ENCODE measurements at regions not wholly inside any gene's neighbourhood (a gene's known extent, or its start where the extent isn't known, plus 50 kb on each side); places are given as distances from the start of the nearest gene placed in this dataset.

DNA sequence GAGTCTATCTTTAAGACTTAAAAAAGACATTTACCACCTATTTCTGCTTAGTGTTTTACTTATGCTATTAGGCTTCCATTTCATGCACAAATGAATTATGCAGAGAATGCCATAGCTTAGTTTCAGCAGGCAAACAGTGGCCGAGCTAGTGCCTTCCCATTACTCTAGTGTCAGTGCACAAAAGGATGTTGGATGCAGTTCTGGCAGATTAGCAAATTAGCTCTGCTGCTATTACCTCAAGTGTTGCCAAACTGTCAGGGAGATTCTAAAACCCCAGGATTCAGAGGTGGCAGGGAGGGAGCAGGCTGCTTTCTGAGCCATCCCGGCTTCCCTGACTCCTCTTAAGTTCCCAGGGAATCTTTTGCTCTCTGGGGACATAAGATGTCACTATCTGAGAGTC is 209.4 kb upstream of the NCAM1 start:
- DNase-seq (ENCODE audit: insufficient read length, low spot score) (no peak), FAIRE-seq (no peak)
- TF ChIP-seq SPI1 (IDR thresholded peaks at IDR 0.05; ENCODE audit: low read depth, low read length): no peak
- no peak for TF ChIP-seq PAX5 (IDR thresholded peaks at IDR 0.05; ENCODE audit: insufficient read depth, low read length, severe bottlenecking)
- TF ChIP-seq POLR2AphosphoS5 (IDR thresholded peaks at IDR 0.05; ENCODE audit: low read depth, low read length): no peak
- no peak for TF ChIP-seq POLR2A (IDR thresholded peaks at IDR 0.05; ENCODE audit: low read depth, low read length)
- no peak for TF ChIP-seq POU2F2 (IDR thresholded peaks at IDR 0.05; ENCODE audit: low read depth, low read length)
- no peak for TF ChIP-seq TAF1 (IDR thresholded peaks at IDR 0.05; ENCODE audit: low read depth, low read length)

GRCh38 chr11:112752563-112752962 is 208.7 kb upstream of the NCAM1 start:
- no peak for FAIRE-seq
- no peak for TF ChIP-seq POLR2AphosphoS5 (IDR thresholded peaks at IDR 0.05; ENCODE audit: low read depth, low read length)
- DNase-seq (ENCODE audit: insufficient read length, low spot score): no peak

- no peak for DNase-seq (ENCODE audit: insufficient read length, low spot score)
- FAIRE-seq: no peak
- TF ChIP-seq POLR2AphosphoS5 (IDR thresholded peaks at IDR 0.05; ENCODE audit: low read depth, low read length): no peak
Observed at GRCh38 chr11:112753706-112754105, 207.5 kb upstream of the NCAM1 start.

DNA sequence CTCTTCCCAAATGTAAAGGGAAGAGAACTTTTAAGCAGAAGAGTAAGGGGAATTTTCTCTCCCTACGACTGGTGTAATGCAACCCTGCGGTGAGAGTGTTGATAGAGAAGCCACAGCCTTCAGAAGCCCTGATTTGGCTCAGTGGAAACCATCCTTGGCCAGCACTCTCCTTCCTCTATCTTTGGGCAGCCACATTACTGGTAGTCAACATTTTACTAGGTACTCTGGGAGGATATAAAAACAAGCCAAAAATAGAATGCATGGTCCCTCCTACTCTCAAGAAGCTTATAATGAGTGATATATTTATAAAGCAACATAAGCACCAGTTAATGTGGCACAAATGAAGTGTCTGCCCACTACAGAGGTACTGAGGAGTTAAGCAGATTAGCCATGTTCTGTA is 201.8 kb upstream of the NCAM1 start:
- TF ChIP-seq SPI1 (IDR thresholded peaks at IDR 0.05; ENCODE audit: low read depth, low read length) (no peak), POLR2A (IDR thresholded peaks at IDR 0.05; ENCODE audit: low read depth, low read length) (no peak), POLR2AphosphoS5 (IDR thresholded peaks at IDR 0.05; ENCODE audit: low read depth, low read length) (no peak), TAF1 (IDR thresholded peaks at IDR 0.05; ENCODE audit: low read depth, low read length) (no peak)
- FAIRE-seq (no peak), DNase-seq (ENCODE audit: insufficient read length, low spot score) (no peak)

DNA sequence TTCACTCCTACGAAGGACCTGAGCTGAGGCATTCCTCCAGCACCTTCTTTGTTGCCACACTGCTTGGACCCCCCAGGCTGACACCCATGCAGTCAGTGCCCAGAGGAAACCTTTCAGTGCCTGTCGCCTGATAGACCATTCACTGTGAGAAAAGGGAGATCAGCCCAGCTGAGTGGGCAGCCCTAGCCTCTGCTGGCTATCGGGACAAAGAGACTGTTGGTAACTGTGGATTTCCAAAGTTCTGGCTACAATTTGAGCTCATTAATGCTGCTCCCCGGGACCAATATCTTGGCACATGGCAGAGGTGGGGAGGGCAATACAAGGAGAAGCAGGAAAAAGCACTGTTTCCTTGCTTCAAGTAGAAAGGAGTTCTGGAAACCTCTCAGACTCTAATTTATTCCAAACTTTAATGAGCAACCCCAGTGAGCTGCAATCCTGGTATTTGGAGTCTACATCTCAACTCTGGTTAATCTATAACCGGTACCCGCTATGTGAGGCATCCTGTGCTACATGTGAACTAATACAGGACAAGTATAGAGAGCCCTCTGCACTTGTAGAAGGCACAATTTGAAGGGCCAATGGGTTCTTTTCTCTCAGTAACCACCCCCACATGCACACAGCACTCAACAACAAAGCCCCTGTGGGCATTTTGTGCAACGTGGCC is 200.7 kb upstream of the NCAM1 start:
- no peak for DNase-seq (ENCODE audit: insufficient read length, low spot score)
- TF ChIP-seq POU2F2 (IDR thresholded peaks at IDR 0.05; ENCODE audit: low read depth, low read length) (no peak), PAX5 (IDR thresholded peaks at IDR 0.05; ENCODE audit: insufficient read depth, low read length, severe bottlenecking) (no peak), POLR2AphosphoS5 (IDR thresholded peaks at IDR 0.05; ENCODE audit: low read depth, low read length) (no peak), TAF1 (IDR thresholded peaks at IDR 0.05; ENCODE audit: low read depth, low read length) (no peak), POLR2A (IDR thresholded peaks at IDR 0.05; ENCODE audit: low read depth, low read length) (no peak), SPI1 (IDR thresholded peaks at IDR 0.05; ENCODE audit: low read depth, low read length) (no peak)
- FAIRE-seq: no peak

DNA sequence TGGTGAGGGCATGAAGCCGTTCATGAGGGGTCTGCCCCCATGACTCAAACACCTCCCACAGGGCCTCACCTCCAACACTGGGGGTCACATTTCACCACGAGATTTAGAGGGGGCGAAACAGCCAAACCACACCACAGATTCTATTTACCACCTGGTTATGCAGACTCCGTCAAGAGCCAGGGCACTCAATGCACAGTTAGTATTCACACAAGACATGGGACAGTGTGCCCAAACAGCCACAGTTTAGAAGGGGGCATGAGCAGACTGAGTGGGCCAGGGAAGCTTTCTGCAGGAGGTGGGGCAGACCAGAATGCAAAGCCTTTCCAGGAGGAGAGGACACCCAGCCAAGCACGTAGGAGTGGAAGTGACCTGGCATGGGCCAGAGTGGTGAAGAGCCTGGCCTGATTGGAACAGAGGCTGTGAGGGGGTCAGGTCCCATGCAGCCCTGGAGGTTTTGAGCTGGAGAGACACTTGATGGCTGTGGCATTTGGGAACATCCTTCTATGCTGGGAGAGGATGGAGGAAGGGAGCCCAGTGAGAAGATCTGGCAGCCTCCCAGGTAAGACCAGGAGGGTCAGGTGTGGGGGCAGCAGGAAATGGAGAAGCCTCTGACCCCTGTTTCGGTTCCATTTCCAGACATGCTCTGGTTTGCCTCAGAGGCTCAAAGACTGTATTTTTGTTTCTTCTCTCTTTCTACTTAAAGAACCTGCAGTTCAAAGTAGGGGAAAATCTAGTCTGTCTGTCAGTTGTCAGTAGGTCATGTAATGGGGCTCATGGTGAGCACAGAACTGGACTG is 199.1 kb upstream of the NCAM1 start:
- DNase-seq (ENCODE audit: insufficient read length, low spot score) (no peak), FAIRE-seq (peak; percentile 40)
- no peak for TF ChIP-seq POLR2AphosphoS5 (IDR thresholded peaks at IDR 0.05; ENCODE audit: low read depth, low read length)
- no peak for TF ChIP-seq POU2F2 (IDR thresholded peaks at IDR 0.05; ENCODE audit: low read depth, low read length)
- no peak for TF ChIP-seq SPI1 (IDR thresholded peaks at IDR 0.05; ENCODE audit: low read depth, low read length)

- TF ChIP-seq TAF1 (IDR thresholded peaks at IDR 0.05; ENCODE audit: low read depth, low read length) (no peak), SPI1 (IDR thresholded peaks at IDR 0.05; ENCODE audit: low read depth, low read length) (no peak), POLR2AphosphoS5 (IDR thresholded peaks at IDR 0.05; ENCODE audit: low read depth, low read length) (no peak), POU2F2 (IDR thresholded peaks at IDR 0.05; ENCODE audit: low read depth, low read length) (no peak), PAX5 (IDR thresholded peaks at IDR 0.05; ENCODE audit: insufficient read depth, low read length, severe bottlenecking) (no peak), POLR2A (IDR thresholded peaks at IDR 0.05; ENCODE audit: low read depth, low read length) (no peak)
- no peak for DNase-seq (ENCODE audit: insufficient read length, low spot score)
- no peak for FAIRE-seq
Observed at GRCh38 chr11:112762707-112763090, 198.5 kb upstream of the NCAM1 start.

DNA sequence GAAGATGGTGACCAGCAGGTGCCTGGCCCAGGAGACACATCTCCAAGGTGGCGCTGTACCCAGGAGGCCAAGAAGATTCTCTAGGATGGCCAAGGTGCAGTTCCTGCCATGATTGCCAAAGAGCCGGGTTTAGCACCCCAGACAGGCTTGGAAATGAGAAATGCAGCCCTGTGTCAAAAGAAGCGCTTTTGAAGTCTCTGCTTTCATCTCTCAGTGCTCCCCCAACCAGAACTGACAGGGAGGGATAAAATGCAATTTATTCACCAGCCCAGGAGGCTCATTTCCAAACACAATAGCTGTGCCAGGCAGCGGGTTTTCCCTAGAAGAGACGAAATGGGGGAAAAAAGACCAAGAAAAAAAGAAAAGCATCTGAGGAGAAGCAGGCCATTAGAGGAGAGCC is 195.9 kb upstream of the NCAM1 start:
- DNase-seq (ENCODE audit: insufficient read length, low spot score) (no peak), FAIRE-seq (no peak)
- TF ChIP-seq POLR2AphosphoS5 (IDR thresholded peaks at IDR 0.05; ENCODE audit: low read depth, low read length) (no peak), SPI1 (IDR thresholded peaks at IDR 0.05; ENCODE audit: low read depth, low read length) (no peak), TAF1 (IDR thresholded peaks at IDR 0.05; ENCODE audit: low read depth, low read length) (no peak), POU2F2 (IDR thresholded peaks at IDR 0.05; ENCODE audit: low read depth, low read length) (no peak), PAX5 (IDR thresholded peaks at IDR 0.05; ENCODE audit: insufficient read depth, low read length, severe bottlenecking) (no peak), POLR2A (IDR thresholded peaks at IDR 0.05; ENCODE audit: low read depth, low read length) (no peak)

DNA sequence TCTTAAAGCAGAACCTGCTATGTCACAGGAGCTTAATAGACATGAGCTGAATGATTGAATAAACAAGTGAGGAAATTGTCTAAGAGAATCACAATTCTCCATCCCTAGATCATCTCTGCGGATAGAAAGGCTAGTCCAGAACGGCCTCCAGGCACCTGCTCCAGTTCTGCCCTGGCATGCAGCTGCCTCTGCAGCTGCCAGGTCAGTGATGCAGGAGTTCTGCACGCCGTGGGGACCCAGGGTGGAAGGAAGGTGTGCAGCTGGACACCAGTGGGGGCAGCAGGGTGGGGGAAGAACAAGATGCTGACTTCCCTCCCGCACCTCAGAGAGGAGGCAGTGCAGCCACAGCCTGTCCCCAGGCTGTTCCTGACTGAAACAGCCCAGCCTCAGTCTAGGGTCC is 192.1 kb upstream of the NCAM1 start:
- no peak for TF ChIP-seq POU2F2 (IDR thresholded peaks at IDR 0.05; ENCODE audit: low read depth, low read length)
- TF ChIP-seq POLR2AphosphoS5 (IDR thresholded peaks at IDR 0.05; ENCODE audit: low read depth, low read length): no peak
- no peak for TF ChIP-seq TAF1 (IDR thresholded peaks at IDR 0.05; ENCODE audit: low read depth, low read length)
- no peak for TF ChIP-seq POLR2A (IDR thresholded peaks at IDR 0.05; ENCODE audit: low read depth, low read length)
- DNase-seq (ENCODE audit: insufficient read length, low spot score) (no peak), FAIRE-seq (no peak)

DNA sequence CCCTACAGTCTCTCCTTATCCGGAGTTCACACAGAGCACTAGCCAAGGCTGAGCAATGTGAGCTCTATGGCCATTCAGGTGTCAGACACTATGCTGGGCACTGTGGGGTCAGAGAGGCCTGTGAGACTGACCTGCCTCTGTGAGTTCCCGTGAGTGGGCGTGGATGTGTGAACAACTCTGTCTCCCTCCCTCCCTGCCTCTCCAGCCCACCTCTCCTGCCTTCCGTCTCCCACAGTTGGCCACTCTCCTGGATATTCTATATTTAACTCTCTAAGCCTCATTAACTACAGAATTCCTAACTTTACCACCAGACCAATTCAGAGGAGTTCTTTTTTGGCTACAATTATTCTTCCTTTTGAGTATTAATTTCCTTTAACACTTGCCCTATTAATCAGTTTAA is 191.6 kb upstream of the NCAM1 start:
- TF ChIP-seq SPI1 (IDR thresholded peaks at IDR 0.05; ENCODE audit: low read depth, low read length) (no peak), PAX5 (IDR thresholded peaks at IDR 0.05; ENCODE audit: insufficient read depth, low read length, severe bottlenecking) (no peak), TAF1 (IDR thresholded peaks at IDR 0.05; ENCODE audit: low read depth, low read length) (no peak), POLR2A (IDR thresholded peaks at IDR 0.05; ENCODE audit: low read depth, low read length) (no peak), POLR2AphosphoS5 (IDR thresholded peaks at IDR 0.05; ENCODE audit: low read depth, low read length) (no peak), POU2F2 (IDR thresholded peaks at IDR 0.05; ENCODE audit: low read depth, low read length) (no peak)
- no peak for DNase-seq (ENCODE audit: insufficient read length, low spot score)
- FAIRE-seq: no peak

Measured in GM12891 (cell line).